Coronary artery (tissue), 2 donors: ENCODE measurements at regions not wholly inside any gene's neighbourhood (a gene's known extent, or its start where the extent isn't known, plus 50 kb on each side); places are given as distances from the start of the nearest gene placed in this dataset.

Source experiments
- DNase-seq: peaks from one replicate; pipeline ENCODE4 v3.0.0-alpha.2; 2017; ENCODE audit warnings: low spot score
- H3K27ac ChIP-seq, 2 donors: fragments of 200-600 bp; sonication (generic); one replicate each; pipeline ENCODE4 v1.5.1; 2016 to 2019
- H3K4me3 ChIP-seq: fragments of 200-600 bp; sonication (generic); 2 replicates; pipeline ENCODE4 v1.5.1; 2016; ENCODE audit warnings: mild to moderate bottlenecking, moderate library complexity
- TF ChIP-seq, protein P1 (sequence below): fragments of 200-600 bp; sonication (generic); IDR thresholded peaks from one replicate; pipeline ENCODE4 v1.5.1; 2019; ENCODE audit warnings: antibody characterized with exemption

DNA sequence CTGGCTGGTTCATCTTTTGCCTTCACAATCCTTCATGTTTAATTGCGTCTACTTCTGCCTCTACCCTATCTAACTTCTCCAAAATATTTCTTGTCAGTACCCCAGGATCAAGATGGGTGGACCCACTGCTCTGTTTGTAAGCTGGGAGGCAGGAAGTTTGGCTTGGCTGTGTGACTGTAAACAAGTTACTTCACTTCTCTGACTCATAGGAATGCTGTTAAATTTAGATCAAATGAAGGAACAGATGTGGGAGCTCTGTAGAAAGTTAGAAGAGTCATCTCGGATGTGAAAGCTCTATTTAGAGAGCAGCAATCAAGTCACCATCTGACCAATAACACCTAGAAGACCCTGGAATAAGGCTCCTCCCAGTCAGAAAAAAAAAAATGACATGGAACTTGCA lies 55.2 kb upstream of the MRTFB start:
- Histone ChIP-seq H3K27ac (peak overlapping the region; percentile 51 to 75), H3K4me3 (peak overlapping the region; percentile 40)
- TF ChIP-seq, protein P1, sequence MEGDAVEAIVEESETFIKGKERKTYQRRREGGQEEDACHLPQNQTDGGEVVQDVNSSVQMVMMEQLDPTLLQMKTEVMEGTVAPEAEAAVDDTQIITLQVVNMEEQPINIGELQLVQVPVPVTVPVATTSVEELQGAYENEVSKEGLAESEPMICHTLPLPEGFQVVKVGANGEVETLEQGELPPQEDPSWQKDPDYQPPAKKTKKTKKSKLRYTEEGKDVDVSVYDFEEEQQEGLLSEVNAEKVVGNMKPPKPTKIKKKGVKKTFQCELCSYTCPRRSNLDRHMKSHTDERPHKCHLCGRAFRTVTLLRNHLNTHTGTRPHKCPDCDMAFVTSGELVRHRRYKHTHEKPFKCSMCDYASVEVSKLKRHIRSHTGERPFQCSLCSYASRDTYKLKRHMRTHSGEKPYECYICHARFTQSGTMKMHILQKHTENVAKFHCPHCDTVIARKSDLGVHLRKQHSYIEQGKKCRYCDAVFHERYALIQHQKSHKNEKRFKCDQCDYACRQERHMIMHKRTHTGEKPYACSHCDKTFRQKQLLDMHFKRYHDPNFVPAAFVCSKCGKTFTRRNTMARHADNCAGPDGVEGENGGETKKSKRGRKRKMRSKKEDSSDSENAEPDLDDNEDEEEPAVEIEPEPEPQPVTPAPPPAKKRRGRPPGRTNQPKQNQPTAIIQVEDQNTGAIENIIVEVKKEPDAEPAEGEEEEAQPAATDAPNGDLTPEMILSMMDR = no peak
- peak; percentile 64 for DNase-seq

DNA sequence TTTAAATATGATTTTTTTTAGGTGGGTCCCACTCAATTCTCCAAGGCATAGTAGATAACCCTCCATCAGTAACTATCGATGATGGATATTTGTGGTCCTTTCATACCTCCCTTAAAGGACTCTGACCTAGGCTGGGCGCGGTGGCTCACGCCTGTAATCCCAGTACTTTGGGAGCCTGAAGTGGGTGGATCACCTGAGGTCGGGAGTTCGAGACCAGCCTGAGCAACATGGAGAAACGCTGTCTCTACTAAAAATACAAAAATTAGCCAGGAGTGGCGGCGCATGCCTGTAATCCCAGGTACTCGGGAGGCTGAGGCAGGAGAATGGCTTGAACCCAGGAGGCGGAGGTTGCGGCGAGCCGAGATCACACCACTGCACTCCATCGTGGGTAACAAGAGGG lies 54.8 kb upstream of the MRTFB start:
- H3K27ac ChIP-seq = peak overlapping the region; percentile 37 to 75
- peak; percentile 43 for DNase-seq
- H3K4me3 ChIP-seq = peak overlapping the region; percentile 40

DNA sequence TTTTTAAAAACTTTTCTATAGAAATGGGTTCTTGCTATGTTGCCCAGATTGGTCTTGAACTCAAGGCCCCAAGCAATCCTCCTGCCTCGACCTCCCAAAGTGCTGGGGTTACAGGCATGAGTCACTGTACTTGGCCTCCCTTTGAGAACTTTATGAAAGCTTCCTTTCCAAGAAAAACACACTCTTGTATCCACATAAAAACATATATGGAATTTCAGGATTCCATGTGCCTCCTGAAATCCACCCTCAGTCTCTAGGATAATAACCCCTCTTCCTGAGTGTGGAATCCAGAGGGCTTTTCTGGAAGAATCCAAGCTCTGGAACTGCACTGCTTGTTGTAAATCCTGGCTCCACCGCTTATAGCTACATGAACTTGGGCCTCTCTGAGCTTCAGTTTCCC lies 53.2 kb upstream of the MRTFB start:
- DNase-seq = peak; percentile 40
- Histone ChIP-seq H3K4me3 (no peak overlapping the region), H3K27ac (no peak overlapping the region)
- TF ChIP-seq, protein P1 = no peak

DNA sequence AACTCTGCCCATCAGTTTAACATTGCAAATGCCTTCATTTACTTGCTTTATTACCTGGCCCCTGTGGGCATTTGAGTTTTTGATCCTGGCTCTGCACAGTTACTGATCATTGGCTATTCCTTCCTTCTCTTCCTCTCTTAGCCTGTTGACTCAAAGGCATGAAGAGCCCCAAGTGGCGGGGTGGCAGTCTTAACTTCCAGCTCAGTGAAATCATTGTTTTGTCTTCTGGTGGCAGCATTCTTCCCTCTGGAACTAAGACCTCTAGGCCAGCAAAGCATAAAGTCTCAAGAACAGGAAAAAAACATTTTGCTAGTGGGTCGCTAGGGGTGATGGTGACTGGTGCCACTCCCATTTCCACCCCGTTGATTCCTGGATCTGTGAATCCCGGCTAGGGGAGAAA lies 52.3 kb upstream of the MRTFB start:
- peak; percentile 41 for DNase-seq
- Histone ChIP-seq H3K27ac (peak overlapping the region in 1 of 2 donors; percentile 50), H3K4me3 (no peak overlapping the region)
- TF ChIP-seq, protein P1 = no peak

DNA sequence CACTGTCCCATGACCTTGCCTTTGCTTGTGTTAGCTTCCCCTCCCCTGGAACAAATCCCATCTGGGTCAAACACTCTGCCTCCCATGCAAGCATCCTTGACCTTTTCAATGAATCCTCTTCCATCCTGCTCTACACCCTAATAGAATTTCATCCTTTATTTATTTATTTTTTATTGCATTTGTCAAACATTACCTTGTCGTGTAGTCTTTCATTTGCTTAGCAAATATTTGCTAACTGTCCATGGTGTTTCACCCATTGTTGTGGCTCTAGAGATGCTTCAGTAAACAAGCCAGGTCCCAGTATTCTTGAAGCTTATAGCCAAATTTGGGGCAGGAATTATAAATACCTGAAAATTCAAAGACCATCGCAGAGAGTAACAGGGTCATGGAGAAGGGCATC lies 51.0 kb upstream of the MRTFB start:
- H3K4me3 ChIP-seq = no peak overlapping the region
- TF ChIP-seq, protein P1 = no peak
- DNase-seq = no peak
- no peak overlapping the region for H3K27ac ChIP-seq
